ENCODE measurements at regions not wholly inside any gene's neighbourhood (a gene's known extent, or its start where the extent isn't known, plus 50 kb on each side); places are given as distances from the start of the nearest gene placed in this dataset.
"Not testable (repeated sequence)": the region's sequence is repeated elsewhere in the genome, so short reads cannot be mapped to it uniquely, and the experiment has no call there.

- DNase-seq: no peak
- H3K36me3 Mint-ChIP-seq (ENCODE audit: low read depth): peaks cover 10% of the 10 kb centered on the region
- H3K4me1 Mint-ChIP-seq: no peaks in the 10 kb centered on the region
- H3K9me3 Mint-ChIP-seq: peaks cover 99% of the 10 kb centered on the region
- H3K27ac Mint-ChIP-seq: no peak overlapping the region
- TF ChIP-seq CTCF (IDR thresholded peaks at IDR 0.05): no peak
- no peaks in the 10 kb centered on the region for H3K27me3 Mint-ChIP-seq (ENCODE audit: low read depth, poor library complexity)
- no peak overlapping the region for H3K4me3 Mint-ChIP-seq
These were observed 2695.0 kb upstream of the DEFB115 start for GRCh38 chr20:28562510-28562898.

- not testable (repeated sequence) for H3K36me3 Mint-ChIP-seq (ENCODE audit: low read depth); H3K27ac Mint-ChIP-seq; H3K4me1 Mint-ChIP-seq; DNase-seq; H3K27me3 Mint-ChIP-seq (ENCODE audit: low read depth, poor library complexity); H3K4me3 Mint-ChIP-seq
- H3K9me3 Mint-ChIP-seq: peaks cover 98% of the 10 kb centered on the region
These were observed 2694.5 kb upstream of the DEFB115 start for GRCh38 chr20:28562899-28563521.

- H3K4me1 Mint-ChIP-seq; DNase-seq; H3K4me3 Mint-ChIP-seq; H3K36me3 Mint-ChIP-seq (ENCODE audit: low read depth); H3K27me3 Mint-ChIP-seq (ENCODE audit: low read depth, poor library complexity); H3K27ac Mint-ChIP-seq: not testable (repeated sequence)
- H3K9me3 Mint-ChIP-seq: peaks cover 90% of the 10 kb centered on the region
These were observed 2693.4 kb upstream of the DEFB115 start for GRCh38 chr20:28564024-28564423.

- H3K4me1 Mint-ChIP-seq; H3K36me3 Mint-ChIP-seq (ENCODE audit: low read depth); H3K27ac Mint-ChIP-seq; DNase-seq; H3K27me3 Mint-ChIP-seq (ENCODE audit: low read depth, poor library complexity); H3K4me3 Mint-ChIP-seq: not testable (repeated sequence)
- peaks cover 90% of the 10 kb centered on the region for H3K9me3 Mint-ChIP-seq
These were observed 2692.6 kb upstream of the DEFB115 start for GRCh38 chr20:28564688-28565463.

GRCh38 chr20:28575991-28576390, 2681.5 kb upstream of the DEFB115 start:
- not testable (repeated sequence) for H3K4me1 Mint-ChIP-seq; H3K27me3 Mint-ChIP-seq (ENCODE audit: low read depth, poor library complexity); H3K4me3 Mint-ChIP-seq; H3K27ac Mint-ChIP-seq; DNase-seq; H3K36me3 Mint-ChIP-seq (ENCODE audit: low read depth)
- H3K9me3 Mint-ChIP-seq: peaks cover 67% of the 10 kb centered on the region

GRCh38 chr20:28591680-28592079, 2665.8 kb upstream of the DEFB115 start:
- not testable (repeated sequence) for H3K27me3 Mint-ChIP-seq (ENCODE audit: low read depth, poor library complexity); H3K27ac Mint-ChIP-seq; H3K4me1 Mint-ChIP-seq; H3K4me3 Mint-ChIP-seq; H3K36me3 Mint-ChIP-seq (ENCODE audit: low read depth); DNase-seq
- peaks cover 39% of the 10 kb centered on the region for H3K9me3 Mint-ChIP-seq

- not testable (repeated sequence) for H3K27ac Mint-ChIP-seq; H3K36me3 Mint-ChIP-seq (ENCODE audit: low read depth); H3K4me1 Mint-ChIP-seq; DNase-seq; H3K27me3 Mint-ChIP-seq (ENCODE audit: low read depth, poor library complexity); H3K4me3 Mint-ChIP-seq
- H3K9me3 Mint-ChIP-seq: peaks cover 54% of the 10 kb centered on the region
These were observed 2664.1 kb upstream of the DEFB115 start for GRCh38 chr20:28593383-28593782.

- peaks cover 47% of the 10 kb centered on the region for H3K9me3 Mint-ChIP-seq
- not testable (repeated sequence) for H3K4me3 Mint-ChIP-seq; DNase-seq; H3K27me3 Mint-ChIP-seq (ENCODE audit: low read depth, poor library complexity); H3K27ac Mint-ChIP-seq; H3K4me1 Mint-ChIP-seq; H3K36me3 Mint-ChIP-seq (ENCODE audit: low read depth)
These were observed 2663.0 kb upstream of the DEFB115 start for GRCh38 chr20:28594476-28594875.

GRCh38 chr20:28602006-28602402, 2655.5 kb upstream of the DEFB115 start:
- not testable (repeated sequence) for H3K27me3 Mint-ChIP-seq (ENCODE audit: low read depth, poor library complexity); H3K4me3 Mint-ChIP-seq; H3K4me1 Mint-ChIP-seq; DNase-seq; H3K27ac Mint-ChIP-seq; H3K36me3 Mint-ChIP-seq (ENCODE audit: low read depth)
- H3K9me3 Mint-ChIP-seq: peaks cover 72% of the 10 kb centered on the region

GRCh38 chr20:28602403-28603217, 2654.9 kb upstream of the DEFB115 start:
- not testable (repeated sequence) for H3K27ac Mint-ChIP-seq; DNase-seq; H3K36me3 Mint-ChIP-seq (ENCODE audit: low read depth); H3K4me3 Mint-ChIP-seq; H3K27me3 Mint-ChIP-seq (ENCODE audit: low read depth, poor library complexity); H3K4me1 Mint-ChIP-seq
- H3K9me3 Mint-ChIP-seq: peaks cover 71% of the 10 kb centered on the region

GRCh38 chr20:28603218-28603577, 2654.3 kb upstream of the DEFB115 start:
- peaks cover 71% of the 10 kb centered on the region for H3K9me3 Mint-ChIP-seq
- H3K27ac Mint-ChIP-seq; H3K27me3 Mint-ChIP-seq (ENCODE audit: low read depth, poor library complexity); H3K4me1 Mint-ChIP-seq; H3K36me3 Mint-ChIP-seq (ENCODE audit: low read depth); H3K4me3 Mint-ChIP-seq; DNase-seq: not testable (repeated sequence)
